SK-MEL-5 (cell line): ENCODE measurements at regions not wholly inside any gene's neighbourhood (a gene's known extent, or its start where the extent isn't known, plus 50 kb on each side); places are given as distances from the start of the nearest gene placed in this dataset.
"Not testable (repeated sequence)": the region's sequence is repeated elsewhere in the genome, so short reads cannot be mapped to it uniquely, and the experiment has no call there.

Experiments used
- DNase-seq: peaks from one replicate; pipeline ENCODE4 v3.0.0-alpha.2; 2016; ENCODE audit warnings: low read depth, low spot score
- in situ Hi-C: cut with HindIII; loops from 2 replicates; pipeline ENCODE4 v1.10.0; 2016; ENCODE audit warnings: low sequenced_read_pairs, high pct_unique_total_duplicates, low pct_unique_long_range_greater_than_20kb

DNA sequence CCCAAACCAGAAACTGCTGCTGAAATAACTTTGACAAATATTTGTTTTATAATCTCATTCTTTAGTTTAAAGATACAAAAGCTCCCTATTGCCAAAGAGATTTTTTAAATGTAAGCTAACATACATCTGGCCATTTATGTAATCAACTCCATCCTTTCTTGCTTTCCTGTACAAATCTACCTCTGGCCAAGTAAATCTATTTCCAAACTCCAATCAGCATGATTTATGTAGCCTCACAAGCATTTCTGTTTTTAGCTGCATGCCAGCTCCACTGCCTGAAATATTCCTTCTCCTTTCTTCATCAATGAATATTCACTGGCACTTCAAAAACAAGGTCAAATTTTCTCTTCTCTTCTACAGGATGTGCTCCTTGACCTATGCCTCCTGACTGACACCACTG is 80.0 kb downstream of the SHOX2 start:
- no peak for DNase-seq
- in situ Hi-C loops: no loop called here

GRCh38 chr3:158019897-158020296 is 86.3 kb downstream of the SHOX2 start:
- DNase-seq, in situ Hi-C loops: not testable (repeated sequence)

DNA sequence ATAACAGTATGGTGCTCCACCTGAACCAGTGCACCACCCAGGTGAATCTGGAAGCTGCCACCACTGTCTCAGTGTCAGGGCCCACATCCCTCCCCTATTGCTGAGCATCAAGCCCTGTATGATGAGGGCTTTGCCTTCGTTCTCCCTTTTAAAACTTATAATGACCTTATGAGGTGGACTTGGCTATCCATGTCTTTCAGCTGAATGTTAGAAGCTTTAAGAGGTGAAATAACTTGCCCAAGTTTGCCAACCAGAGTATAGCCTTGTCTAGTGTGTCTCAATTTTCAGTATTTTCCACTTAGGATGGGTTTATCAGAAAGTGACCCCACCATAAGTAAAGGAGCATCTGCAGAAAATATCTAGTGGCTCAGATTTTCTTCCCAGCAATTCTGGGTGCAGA is 87.8 kb downstream of the SHOX2 start:
- in situ Hi-C loops: no loop called here
- DNase-seq: no peak

- no peak for DNase-seq
- in situ Hi-C loops: no loop called here
These were observed 93.3 kb downstream of the SHOX2 start for GRCh38 chr3:158012901-158013300.

DNA sequence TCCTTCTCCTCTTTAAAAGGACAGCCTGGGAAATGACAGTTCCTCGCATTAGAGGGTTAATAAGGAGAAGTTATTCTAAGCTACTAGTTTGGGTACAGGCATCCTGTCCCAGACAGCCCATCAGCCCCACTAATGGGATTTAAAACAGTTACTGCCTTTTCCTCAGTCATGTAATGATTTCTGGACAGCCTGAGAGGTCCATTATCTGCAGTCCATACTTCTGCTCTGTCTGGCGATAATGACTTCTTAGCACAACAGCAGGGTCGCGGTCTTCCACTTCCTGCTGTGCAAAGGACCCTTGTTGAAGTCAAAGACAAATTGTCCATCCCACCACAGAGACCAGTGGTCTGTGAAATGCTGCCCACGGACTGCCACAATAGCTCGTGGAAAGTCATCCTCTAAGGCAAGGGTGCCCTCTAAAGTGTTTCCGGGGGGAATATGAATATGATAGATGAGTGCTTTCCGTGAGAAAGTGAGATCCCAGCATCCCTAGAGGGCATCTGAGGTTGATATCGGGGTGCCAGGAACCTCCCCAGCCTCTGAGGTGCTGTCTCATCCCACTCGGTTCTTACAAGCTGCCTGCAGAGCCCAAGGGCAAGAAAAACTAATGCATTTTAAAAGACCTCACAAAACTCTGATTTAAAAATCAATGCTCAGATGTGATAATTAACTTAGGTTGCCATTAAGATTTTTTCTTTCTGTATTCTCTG is 100.7 kb downstream of the SHOX2 start:
- no peak for DNase-seq
- in situ Hi-C loops: no loop called here

- no peak for DNase-seq
- in situ Hi-C loops: no loop called here
These were observed 107.0 kb downstream of the SHOX2 start for GRCh38 chr3:157999246-157999645.

GRCh38 chr3:157982359-157982758 is 123.9 kb downstream of the SHOX2 start:
- in situ Hi-C loops: no loop called here
- DNase-seq: no peak

GRCh38 chr3:157981819-157982218 is 124.4 kb downstream of the SHOX2 start:
- DNase-seq: no peak
- in situ Hi-C loops: no loop called here

DNA sequence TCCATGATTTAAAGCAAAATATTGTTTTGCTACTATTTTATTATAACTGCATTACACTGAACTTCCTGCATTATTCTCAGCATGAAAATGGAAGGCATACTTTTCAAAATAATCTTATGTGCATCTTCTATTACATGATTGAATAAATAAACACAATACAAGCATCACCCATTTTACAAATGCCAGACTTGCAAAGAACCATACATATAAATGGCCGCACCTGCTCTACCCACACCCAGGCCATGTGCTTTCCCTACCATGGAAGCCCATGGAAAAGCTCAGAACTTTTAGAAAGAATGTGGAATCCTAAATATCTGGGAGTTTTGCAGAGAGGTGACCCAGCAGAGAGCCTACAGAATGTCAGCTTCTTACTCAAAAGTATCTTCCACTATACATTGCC is 127.2 kb downstream of the SHOX2 start:
- in situ Hi-C loops: no loop called here
- DNase-seq: no peak

DNA sequence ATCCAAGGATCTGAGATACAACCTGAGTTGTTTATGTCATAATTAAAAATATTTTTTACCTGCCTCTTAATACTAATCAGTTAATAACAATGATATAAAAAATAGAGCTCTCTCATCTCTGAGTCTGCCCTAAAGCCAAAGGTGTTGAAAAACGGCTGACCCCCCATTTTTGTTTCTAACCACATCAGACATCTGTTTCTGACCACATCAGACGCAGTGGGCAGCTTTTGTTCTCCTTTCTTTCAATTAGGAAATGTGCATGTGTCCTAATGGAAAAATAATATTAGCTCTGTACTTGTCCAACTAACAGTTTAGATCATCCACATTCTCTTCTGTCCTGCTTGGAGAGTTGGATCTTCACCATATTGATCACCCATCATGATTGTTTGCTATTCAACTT is 144.6 kb downstream of the SHOX2 start:
- in situ Hi-C loops: no loop called here
- DNase-seq: no peak

DNA sequence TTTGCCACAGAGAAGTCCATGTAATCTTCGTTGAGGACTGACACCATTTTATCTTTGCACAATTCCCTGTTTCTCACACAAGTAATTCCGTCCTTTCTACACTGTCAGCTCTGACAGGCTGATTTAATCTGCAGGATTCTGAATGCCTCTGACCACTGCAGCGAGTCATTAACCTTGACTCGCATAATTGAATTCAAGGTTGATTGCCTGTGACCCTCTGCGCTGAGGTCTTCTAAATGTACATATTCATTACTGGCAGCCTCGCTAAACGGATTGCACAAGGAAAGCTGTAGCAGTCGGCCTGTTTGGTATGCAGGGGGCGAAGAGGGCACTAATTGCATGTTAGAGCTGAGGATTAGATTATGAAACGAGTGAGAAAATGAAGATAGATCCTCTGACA is 147.8 kb downstream of the SHOX2 start:
- no peak for DNase-seq

DNA sequence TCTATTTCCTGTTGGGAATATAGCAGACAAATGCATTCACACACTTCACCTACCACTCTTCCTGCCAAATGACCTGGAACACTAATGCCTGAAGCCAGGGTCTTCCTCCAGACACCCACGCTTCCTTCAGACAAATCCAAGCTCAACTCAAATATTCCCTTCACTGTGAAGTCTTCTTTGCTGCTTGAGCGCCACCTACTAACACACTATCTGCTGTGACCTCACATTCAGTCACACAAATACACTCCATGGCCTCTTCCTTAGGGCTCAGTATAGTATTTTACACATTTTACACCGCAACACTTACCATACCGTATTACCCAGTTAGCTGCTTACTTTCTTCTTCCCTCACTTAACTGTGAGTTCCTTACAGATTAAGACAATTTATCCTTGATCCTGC is 149.4 kb downstream of the SHOX2 start:
- in situ Hi-C loops: no loop called here
- DNase-seq: peak; percentile 15

More for the DNA sequence above, 147.8 kb downstream of the SHOX2 start:
- in situ Hi-C loops: no loop called here

- no peak for DNase-seq
- in situ Hi-C loops: no loop called here
These were observed 150.0 kb downstream of the SHOX2 start for GRCh38 chr3:157956176-157956575.

GRCh38 chr3:157953565-157953964 is 152.7 kb downstream of the SHOX2 start:
- in situ Hi-C loops: no loop called here
- DNase-seq: no peak

DNA sequence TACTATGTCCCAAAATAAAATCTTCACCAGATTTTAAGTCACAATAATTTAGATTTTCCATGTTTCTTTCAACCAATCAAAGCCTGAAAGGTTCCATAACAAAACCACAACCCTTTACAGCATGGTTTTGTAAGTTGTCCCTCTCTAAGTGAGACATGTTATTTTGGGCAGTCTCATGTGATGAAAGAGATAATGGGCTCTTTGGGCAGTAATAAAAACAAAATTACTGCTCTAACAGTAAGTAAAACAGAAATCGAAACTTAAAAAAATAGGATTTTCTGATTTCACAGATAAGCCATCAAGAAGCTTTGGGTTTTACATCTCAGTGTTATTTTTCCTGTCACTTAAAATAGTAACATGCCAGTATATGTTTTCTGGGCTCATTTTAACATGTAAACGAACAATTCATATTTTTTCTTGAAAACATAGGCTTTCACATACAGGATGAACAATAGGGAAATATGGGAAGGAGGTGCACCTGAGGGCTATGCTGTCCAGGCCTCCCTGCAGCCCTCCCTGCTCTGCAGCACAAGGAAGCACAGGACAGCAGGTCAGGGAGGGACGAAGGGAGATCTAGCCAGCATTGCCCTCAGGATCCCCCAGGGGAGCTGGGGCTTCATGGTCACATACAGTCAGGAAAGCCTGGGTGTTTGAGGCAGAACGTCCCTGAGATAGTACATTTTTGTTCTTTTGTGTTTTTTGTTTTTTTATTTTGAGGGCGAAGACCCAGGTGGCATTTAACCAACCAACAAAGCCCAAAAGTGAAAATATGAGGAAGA is 157.4 kb downstream of the SHOX2 start:
- DNase-seq: no peak
- in situ Hi-C loops: no loop called here

GRCh38 chr3:157939166-157939565 is 167.1 kb downstream of the SHOX2 start:
- in situ Hi-C loops: no loop called here

DNA sequence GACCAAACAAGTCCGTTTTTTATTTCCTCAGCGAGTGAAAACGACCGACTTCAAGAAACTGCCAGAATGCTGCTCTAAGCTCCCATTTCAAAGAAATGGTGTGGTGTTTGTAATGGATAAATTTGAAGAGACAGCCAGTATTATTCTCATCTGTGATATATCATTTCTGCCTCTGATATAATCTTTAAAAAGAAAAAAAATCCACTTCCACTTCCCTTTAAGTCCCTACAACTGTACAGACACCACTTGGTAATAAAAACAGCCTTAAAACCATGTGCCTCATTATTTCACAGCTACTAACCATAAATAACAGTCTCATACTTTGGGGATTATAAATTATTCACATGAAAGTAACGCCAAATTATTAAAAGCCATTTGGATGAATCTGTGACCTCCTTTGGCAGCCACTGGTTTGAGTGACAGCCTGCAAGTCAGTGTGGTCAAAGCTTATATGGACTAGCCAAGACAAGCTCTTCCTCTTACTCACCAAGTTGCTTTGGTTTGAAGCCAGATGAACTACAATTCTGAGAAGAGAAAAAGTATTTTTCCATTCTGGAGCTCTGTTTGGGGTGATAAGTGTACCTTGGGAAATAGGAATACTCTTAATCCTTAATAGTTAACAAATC is 168.0 kb downstream of the SHOX2 start:
- in situ Hi-C loops: no loop called here

More at GRCh38 chr3:157939166-157939565, 167.1 kb downstream of the SHOX2 start:
- DNase-seq: no peak

DNA sequence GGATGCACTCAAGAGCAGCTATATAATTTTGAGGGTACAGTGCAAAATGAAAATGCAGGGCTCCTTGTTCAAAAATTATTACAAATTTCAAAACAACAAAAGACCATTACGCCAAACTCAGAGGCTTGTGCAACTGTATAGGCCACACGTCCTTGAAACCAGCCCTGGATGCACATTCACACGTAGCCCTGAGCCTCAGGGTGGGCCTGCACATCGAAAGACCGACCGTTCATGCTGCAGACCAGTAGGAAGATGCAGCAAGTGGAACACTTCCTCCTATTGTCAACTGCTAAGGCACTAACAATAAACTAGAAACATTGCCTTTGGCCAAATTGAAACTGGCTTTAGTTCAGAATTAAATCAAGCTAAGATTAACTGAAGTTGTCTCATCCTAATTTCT is 174.7 kb downstream of the SHOX2 start:
- DNase-seq: no peak
- in situ Hi-C loops: no loop called here

More for the DNA sequence above, 168.0 kb downstream of the SHOX2 start:
- DNase-seq: no peak
